Limb (tissue), 2 donors: ENCODE measurements at regions not wholly inside any gene's neighbourhood (a gene's known extent, or its start where the extent isn't known, plus 50 kb on each side); places are given as distances from the start of the nearest gene placed in this dataset.

Experiments
- DNase-seq, 2 donors: peaks; one replicate each; pipeline ENCODE4 v3.0.0-alpha.2; 2016; ENCODE audit errors: extremely low spot score in 2 of 2

DNA sequence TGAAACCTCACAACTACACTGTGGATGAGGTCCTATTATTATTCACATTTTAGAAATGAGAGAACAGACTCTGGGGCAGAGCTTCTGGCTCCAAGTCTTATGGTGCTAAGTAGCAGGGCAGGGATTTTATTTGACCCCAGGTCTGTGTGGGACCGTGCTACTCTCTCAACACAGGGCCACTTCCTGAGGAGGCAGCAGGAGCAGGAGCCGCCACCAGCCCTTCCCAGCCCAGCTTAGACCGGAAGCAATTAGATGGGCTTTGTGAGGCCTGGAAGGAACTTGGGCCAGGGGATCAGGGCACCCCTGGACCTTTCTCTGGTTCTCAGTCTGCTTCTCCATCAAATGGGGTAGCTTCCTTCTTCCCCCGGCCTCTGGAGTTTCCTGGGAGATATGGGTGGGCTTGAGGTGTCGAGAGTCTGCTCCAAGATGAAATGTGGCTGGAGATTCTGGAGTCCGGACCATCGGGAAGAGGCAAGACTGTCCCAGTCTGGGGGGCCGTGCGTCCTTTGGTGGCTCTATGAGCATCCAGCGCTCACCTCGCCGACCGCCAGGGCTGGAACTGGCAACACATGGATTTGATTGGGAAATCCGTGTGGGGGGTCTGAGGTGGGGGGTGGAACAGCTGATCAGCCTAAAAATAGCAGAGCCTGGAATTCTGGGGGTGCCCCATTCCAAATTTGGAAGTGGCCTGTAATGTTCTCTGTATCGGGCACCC, 136.8 kb downstream of the FOXD2 start:
- DNase-seq, result no peak

- no peak for DNase-seq
Observed at GRCh38 chr1:47575855-47576757, 138.3 kb downstream of the FOXD2 start.

DNA sequence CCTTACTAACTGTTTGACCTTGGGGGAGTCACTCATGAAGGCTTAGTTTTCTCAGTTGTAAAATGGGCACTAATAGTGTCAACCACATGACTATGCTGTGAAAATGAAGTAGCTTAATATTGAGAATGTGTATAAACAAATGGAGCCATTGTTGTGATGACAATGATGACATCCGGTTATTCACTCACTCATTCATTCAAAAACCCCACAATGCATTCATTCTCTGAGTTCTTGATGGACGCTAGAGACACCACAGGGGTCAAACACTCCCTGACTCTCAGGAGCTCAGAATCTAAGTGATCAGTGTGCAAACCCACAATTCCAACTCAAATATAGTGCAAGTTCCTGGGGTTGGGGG, 138.9 kb downstream of the FOXD2 start:
- DNase-seq, result no peak

DNA sequence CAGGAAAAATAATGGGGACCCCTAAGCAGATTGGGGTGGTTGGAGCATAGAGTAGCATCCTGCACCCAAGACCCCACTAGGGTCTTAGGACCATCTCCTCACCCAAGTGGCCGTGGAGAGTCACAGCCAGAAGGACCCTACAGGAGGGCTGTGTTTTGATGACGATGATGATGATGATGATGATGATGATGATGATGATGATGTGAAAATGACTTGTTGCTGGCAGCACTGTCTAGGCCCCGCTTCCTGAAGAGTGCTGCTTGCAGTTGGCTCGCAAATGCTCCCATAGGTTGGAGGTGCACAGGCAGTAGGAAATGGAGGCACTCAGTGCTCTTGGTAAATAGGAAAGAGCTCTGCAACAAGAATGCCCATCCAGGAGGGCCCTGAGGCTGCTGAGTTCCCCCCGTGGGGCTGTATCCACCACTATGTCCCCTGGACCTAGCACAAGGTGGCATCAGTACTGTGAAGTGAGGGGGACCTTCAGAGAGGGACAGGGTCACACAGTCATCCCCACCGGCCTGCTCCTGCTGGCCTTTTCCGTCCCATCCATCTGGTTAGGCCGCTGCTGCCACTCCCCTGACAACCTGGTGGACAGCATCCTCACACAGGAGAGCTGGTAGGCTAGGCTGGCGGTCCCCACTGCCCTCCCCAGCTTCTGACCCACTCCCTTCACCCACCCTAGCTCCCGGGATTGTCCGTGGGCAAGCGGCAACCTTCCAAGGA, 139.6 kb downstream of the FOXD2 start:
- no peak for DNase-seq

GRCh38 chr1:47578026-47578720, 140.3 kb downstream of the FOXD2 start:
- DNase-seq, result peak; percentile 54 to 64

- peak; percentile 37 to 56 for DNase-seq
Observed at GRCh38 chr1:47578721-47579419, 141.0 kb downstream of the FOXD2 start.

DNA sequence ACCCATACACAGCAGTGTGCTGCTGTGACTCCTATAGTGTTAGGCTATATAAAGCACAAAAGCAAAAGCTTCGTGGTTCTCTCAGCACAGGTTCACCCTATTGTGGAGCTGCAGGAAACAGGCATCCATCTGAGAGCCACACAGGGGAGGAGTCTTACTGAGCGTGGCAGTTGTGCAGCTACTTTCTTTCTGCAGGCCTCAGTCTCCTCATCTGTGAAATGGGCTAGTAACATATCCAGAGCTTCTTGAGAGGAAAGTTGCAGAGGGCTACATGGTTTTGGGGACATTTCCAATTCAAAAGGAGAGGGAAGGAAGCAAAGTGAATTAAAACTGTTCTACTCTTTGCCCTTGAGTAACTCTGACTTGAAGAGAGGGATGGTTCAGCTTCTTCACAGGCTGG, 142.0 kb downstream of the FOXD2 start:
- no peak for DNase-seq

DNA sequence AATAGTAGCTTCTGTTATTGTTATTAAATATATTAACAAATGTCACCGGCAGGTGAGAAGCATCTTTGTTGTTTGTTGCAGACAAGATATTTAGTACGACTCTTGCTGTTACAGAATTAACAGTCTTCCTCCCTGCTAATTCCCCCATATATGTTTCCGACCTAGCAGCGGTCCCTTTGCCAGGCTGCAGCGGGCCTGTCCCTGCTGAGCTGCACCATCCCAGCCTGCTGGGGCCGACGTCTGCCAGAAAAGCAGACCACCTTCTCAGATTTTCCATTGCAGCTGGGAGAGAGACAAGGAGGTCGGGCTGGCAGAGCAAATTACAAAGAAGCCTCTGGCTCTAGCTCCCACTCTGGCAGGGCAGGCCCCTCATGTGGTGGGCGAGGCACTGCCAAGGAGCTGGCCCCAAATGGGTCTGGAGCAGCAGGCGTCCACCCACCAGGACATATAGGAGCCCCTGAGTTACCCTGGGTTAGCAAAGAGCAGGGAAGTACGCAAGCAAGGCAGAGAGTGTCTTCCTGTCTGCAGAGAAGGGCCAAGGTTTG, 142.7 kb downstream of the FOXD2 start:
- DNase-seq, result peak in 1 of 2 donors; percentile 46

- peak in 1 of 2 donors; percentile 13 for DNase-seq
Observed at GRCh38 chr1:47582891-47583608, 145.2 kb downstream of the FOXD2 start.

GRCh38 chr1:47584249-47584648, 146.4 kb downstream of the FOXD2 start:
- DNase-seq, result peak in 1 of 2 donors; percentile 8

DNA sequence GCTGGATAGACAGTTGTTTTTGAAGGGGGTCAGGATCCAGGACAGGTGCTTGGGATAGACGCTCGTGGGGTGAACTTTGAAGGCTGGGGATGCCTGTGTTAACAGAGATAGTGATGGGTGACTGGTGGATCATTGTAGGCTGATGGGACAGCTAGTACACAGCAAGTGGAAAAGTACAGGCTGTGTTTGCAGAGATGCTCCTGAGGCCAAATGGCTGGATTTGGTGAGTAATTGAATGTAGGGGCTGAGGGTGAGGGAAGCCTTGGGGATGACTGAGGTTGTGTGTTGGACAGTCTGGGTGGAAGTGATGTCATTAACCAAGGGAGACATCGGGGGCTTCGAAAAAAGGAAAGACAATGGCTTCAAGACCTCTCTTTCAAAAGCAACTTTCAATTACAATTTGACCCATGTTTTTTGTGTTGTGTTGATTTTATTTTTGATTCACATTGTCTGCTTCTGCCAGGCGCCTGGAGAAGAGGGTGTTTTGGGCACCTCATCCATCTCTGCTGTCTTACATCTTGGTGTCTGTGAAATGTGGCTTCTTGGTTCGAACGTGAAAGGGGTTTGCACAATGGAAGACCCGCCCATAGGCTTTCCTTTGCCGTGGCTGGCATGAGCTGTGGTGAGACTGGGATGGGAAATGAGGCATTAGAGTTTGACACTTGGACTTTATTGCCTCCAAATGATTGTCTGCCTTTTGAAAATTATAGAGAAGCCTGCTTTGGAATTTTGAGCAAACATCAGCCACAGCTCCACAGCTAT, 147.5 kb downstream of the FOXD2 start:
- DNase-seq, result no peak

DNA sequence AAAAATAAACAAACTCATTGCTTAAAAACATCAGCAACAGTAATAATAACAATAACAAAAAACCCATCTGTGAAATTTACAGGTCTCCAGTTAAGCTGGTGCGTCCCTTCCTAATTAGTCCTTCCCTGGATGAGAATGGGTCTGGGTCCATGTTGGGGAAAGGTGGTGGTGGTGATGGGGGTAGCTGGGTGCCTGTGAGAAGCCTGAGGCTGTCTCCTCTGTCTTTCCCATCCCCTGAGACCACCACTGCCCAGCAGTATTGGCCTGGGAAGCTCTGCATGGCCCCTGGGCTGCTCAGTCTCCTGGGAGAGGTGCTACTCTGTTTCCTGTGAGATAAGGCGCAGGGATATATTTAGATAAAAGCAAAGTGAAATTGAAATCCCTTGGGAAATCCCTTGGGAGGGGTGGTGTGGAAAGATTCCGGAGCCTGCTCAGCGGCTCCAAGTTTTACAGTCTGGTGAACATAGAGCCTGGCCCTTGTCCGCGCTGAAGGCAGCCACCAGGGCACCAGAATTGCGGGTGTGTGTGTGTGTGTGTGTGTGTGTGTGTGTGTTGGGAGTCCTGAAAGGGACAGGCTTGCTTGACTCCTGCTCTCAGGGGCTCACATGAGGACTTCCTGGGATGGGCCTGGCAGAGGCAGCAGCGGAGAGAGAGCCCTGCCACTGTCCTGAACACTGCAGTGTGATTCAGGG, 150.2 kb downstream of the FOXD2 start:
- DNase-seq, result no peak

- no peak for DNase-seq
Observed at GRCh38 chr1:47590523-47591225, 152.8 kb downstream of the FOXD2 start.

DNA sequence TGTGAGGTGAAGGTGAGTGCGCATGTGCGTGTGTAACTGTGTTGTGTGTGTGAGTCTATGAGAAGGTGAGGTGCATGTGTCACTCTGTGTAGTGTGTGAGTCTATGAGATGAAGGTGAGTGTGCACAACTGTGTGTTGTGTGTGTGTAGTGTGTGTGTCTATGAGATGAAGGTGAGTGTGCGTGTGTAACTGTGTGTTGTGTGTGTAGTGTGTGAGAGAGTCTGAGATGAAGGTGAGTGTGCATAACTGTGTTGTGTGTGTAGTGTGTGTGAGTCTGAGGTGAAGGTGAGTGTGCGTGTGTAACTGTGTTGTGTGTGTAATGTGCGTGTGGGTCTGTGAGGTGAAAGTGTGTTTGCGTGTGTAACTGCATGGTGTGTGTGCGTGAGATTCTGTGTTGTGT, 154.0 kb downstream of the FOXD2 start:
- no peak for DNase-seq

DNA sequence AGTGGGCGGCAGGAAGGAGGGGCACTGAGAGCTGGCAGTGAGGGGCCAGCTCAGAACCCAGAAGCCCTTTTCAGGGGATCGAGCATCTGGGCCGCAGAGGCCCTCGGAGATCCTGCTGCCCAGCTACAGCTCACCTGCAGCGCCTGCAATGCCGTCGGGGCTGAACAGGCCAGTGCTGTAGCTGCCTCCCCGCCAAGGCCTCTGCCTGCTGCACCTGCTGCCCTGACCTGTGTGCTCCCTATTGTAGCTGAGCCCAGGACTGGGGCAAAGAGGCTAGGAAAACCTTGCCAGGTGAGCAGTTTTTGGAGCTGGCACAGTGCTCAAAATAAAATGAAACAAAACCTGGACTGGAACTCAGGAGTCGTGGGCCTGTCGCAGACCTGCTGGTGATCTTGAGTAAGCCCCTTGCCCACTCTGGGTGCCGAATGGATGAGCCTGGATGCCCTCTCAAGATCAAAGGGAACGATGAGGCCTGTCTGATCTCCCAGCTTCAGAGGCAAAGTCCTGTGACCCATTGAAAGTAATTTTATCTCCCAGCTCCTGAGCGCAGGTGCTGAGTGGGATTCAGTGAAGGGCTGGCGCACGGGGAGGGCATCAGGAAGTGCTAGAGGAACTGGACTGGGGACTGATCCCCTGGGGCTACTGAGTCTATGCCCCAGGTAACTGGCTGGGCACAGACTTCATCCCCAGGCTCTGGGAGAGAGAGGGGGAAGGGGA, 154.6 kb downstream of the FOXD2 start:
- no peak for DNase-seq

DNA sequence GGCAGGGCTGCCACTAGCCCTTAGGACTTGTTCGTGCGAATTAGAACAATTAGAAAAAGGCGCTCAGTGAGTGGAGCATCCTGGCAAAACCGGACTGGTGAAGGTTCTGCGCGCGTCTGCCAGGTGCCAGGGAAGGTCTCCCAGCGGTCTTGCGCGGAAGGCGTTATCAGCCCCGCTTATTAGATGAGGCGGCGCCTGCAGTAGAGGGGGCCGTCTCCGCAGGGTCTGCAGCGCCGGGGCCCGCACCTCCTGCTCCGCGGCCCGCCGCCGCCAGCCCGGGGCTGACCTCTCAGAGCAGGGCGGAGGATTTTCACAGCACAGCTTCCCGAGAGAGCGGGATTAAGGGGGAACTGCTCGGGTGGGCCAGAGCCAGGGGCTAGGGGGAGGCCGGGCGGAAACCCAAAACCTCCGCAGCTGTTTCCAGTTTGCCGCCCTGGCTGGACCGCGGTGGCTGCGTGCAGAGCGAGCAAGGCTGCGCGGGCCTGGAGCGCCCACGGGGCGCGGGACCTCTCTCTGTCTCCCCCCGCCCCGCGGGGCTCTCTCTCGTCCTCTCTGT, 155.2 kb downstream of the FOXD2 start:
- peak; percentile 28 to 79 for DNase-seq
